HUDEP-2 (cell line): ENCODE measurements at regions not wholly inside any gene's neighbourhood (a gene's known extent, or its start where the extent isn't known, plus 50 kb on each side); places are given as distances from the start of the nearest gene placed in this dataset.
A peak's percentile ranks its signal among the peaks of the same experiment; 100 is the strongest.

ENCODE experiments used
- DNase-seq, 76 experiments: peaks; one replicate each; lab custom pipeline; 2025; ENCODE audit not compliant: unreplicated experiment in 76 of 76; lab: John Stamatoyannopoulos, UW

GRCh38 chr2:155442755-155443372 lies 744.4 kb downstream of the KCNJ3 start:
- no peak for DNase-seq

- DNase-seq: no peak
Observed at GRCh38 chr2:155442088-155442487, 743.6 kb downstream of the KCNJ3 start.

- no peak for DNase-seq
Observed at GRCh38 chr2:155431004-155431507, 732.6 kb downstream of the KCNJ3 start.

- DNase-seq: no peak
Observed at GRCh38 chr2:155427470-155427869, 729.0 kb downstream of the KCNJ3 start.

- DNase-seq: no peak
Observed at GRCh38 chr2:155424518-155424917, 726.0 kb downstream of the KCNJ3 start.

GRCh38 chr2:155418753-155419152 lies 720.3 kb downstream of the KCNJ3 start:
- no peak for DNase-seq

GRCh38 chr2:155412598-155412997 lies 714.1 kb downstream of the KCNJ3 start:
- DNase-seq: no peak

- DNase-seq: no peak
Observed at GRCh38 chr2:155404433-155405002, 706.0 kb downstream of the KCNJ3 start.

- no peak for DNase-seq
Observed at GRCh38 chr2:155393406-155393805, 694.9 kb downstream of the KCNJ3 start.

GRCh38 chr2:155391613-155392130 lies 693.2 kb downstream of the KCNJ3 start:
- DNase-seq: no peak

- no peak for DNase-seq
Observed at GRCh38 chr2:155389224-155389623, 690.7 kb downstream of the KCNJ3 start.

- DNase-seq: no peak
Observed at GRCh38 chr2:155384555-155385123, 686.1 kb downstream of the KCNJ3 start.

GRCh38 chr2:155382776-155383175 lies 684.3 kb downstream of the KCNJ3 start:
- no peak for DNase-seq

GRCh38 chr2:155381436-155381835 lies 682.9 kb downstream of the KCNJ3 start:
- DNase-seq: no peak

- DNase-seq: no peak
Observed at GRCh38 chr2:155379494-155379893, 681.0 kb downstream of the KCNJ3 start.

- no peak for DNase-seq
Observed at GRCh38 chr2:155377931-155378444, 679.5 kb downstream of the KCNJ3 start.

- DNase-seq: peak in 1 of 76 experiments; percentile 7
Observed at GRCh38 chr2:155377266-155377680, 678.8 kb downstream of the KCNJ3 start.

- peak in 2 of 76 experiments; percentile 1 for DNase-seq
Observed at GRCh38 chr2:155372969-155373368, 674.5 kb downstream of the KCNJ3 start.

GRCh38 chr2:155368934-155369333 lies 670.4 kb downstream of the KCNJ3 start:
- DNase-seq: peak in 1 of 76 experiments; percentile 1

GRCh38 chr2:155364766-155365165 lies 666.3 kb downstream of the KCNJ3 start:
- DNase-seq: no peak

GRCh38 chr2:155363349-155363888 lies 664.9 kb downstream of the KCNJ3 start:
- no peak for DNase-seq
